ENCODE measurements at regions not wholly inside any gene's neighbourhood (a gene's known extent, or its start where the extent isn't known, plus 50 kb on each side); places are given as distances from the start of the nearest gene placed in this dataset.

DNA sequence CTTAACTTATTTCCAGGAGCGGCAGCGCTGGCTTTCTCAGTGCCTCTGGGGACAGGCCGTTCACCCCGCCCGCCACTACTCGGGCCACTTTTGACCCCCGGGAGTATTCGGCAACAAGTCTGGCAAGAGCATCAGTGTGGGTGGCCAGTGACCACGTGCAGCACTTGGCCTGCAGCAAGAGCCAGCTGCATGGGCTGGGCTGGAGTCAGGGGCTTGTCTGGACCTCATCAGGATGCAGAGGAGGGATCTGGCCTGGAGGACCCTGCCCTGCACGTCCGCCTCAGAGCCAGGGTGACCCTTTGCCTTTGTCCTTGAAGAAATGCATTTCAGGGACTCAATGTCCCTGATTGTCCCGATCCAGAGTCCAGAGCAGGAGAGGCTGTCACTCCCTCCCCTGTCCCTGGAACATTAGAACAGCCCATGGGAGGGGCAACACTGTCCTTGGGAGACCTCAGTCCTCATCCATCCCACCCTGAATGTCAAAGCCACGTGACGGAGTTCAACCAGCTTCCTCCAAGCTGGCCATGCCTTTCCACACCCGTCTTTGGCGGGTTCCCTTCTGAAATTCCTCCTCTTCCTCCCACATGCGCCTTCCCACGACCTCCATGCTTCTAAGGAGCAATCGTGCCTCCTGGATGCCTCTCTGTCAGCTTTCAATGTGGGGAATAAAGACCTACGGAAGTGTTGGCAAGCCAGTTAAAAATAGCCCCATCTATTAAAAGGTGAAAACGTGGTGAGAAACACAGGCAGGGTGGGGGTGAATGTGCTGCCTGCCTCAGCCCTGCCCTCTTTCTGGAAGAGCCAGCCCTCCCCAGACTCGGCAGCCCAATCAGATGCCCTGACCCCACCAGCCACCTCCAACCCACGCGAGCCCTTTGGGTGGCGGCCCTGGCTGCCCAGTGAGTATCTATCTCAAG, 99.0 kb downstream of the OLFM1 start:
- Histone ChIP-seq H3K36me3 (no peaks in the 10 kb centered on the region), H3K9me3 (no peaks in the 10 kb centered on the region), H3K27ac (no peak overlapping the region), H3K4me3 (no peak overlapping the region), H3K4me1 (no peaks in the 10 kb centered on the region), H3K27me3 (no peaks in the 10 kb centered on the region)
- peak in 2 of 4 donors; percentile 35 to 43 for ATAC-seq
- TF ChIP-seq POLR2A (IDR thresholded peaks at IDR 0.05): no peak
- TF ChIP-seq, protein P1, sequence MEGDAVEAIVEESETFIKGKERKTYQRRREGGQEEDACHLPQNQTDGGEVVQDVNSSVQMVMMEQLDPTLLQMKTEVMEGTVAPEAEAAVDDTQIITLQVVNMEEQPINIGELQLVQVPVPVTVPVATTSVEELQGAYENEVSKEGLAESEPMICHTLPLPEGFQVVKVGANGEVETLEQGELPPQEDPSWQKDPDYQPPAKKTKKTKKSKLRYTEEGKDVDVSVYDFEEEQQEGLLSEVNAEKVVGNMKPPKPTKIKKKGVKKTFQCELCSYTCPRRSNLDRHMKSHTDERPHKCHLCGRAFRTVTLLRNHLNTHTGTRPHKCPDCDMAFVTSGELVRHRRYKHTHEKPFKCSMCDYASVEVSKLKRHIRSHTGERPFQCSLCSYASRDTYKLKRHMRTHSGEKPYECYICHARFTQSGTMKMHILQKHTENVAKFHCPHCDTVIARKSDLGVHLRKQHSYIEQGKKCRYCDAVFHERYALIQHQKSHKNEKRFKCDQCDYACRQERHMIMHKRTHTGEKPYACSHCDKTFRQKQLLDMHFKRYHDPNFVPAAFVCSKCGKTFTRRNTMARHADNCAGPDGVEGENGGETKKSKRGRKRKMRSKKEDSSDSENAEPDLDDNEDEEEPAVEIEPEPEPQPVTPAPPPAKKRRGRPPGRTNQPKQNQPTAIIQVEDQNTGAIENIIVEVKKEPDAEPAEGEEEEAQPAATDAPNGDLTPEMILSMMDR (IDR thresholded peaks at IDR 0.05): no peak
- intact Hi-C loops (cut with DNase I): no loop called here
- 30% methylated on average over 7 of the region's 25 CpGs for WGBS (ENCODE audit: insufficient coverage, low coverage, low lambda C conversion rate, missing lambda C conversion rate)
- DNase-seq: no peak

DNA sequence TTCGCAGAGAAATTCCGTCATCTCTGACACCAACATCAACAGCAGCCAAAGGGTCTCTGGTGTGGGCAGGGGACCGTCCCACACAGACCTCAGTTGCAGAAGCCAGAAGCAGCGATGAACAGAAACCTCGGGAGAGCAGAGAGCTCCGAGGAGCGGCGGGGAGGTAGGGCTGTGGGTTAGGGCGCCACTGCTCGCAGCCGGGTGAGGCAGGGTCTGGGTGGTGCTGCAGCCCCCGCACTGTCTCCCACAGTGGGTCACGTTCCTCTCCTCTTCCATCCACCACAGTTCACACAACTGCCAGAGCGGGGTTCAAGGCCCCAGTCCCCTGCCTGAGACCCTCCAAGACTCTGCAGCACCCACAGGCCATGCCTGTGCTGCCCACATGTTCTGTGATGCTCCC, 99.9 kb downstream of the OLFM1 start:
- no peaks in the 10 kb centered on the region for H3K36me3 ChIP-seq
- no peaks in the 10 kb centered on the region for H3K27me3 ChIP-seq
- DNase-seq (no peak), ATAC-seq (no peak)
- WGBS (ENCODE audit: insufficient coverage, low coverage, low lambda C conversion rate, missing lambda C conversion rate): 64% methylated on average over 3 of the region's 14 CpGs
- H3K4me3 ChIP-seq: no peak overlapping the region
- H3K9me3 ChIP-seq: no peaks in the 10 kb centered on the region
- no peak overlapping the region for H3K27ac ChIP-seq
- TF ChIP-seq POLR2A (IDR thresholded peaks at IDR 0.05): no peak
- TF ChIP-seq, protein P1 (IDR thresholded peaks at IDR 0.05): no peak
- intact Hi-C loops (cut with DNase I): no loop called here
- no peaks in the 10 kb centered on the region for H3K4me1 ChIP-seq

DNA sequence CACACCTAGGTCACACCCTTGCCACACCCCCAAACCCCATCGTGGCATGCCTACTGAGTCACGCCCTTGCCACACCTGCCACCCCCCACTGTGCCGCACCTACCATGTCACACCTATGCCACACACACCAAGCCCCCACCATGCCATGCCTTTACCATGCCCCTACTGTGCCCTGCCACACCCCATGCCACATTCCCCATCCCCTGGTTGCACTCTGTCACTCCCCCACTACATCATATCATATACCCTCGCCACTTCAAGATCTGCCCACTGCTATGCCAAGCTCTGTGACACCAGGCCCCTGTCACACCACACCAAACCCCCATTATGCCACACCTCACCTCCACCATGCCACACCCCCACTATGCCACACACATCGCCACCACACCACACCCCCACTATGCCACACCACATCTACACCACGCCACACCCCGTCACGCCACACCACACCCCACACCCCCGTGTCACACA, 101.2 kb downstream of the OLFM1 start:
- Histone ChIP-seq H3K27me3 (no peaks in the 10 kb centered on the region), H3K4me3 (no peak overlapping the region), H3K9me3 (no peaks in the 10 kb centered on the region), H3K4me1 (no peaks in the 10 kb centered on the region), H3K27ac (no peak overlapping the region), H3K36me3 (no peaks in the 10 kb centered on the region)
- TF ChIP-seq, protein P1 (IDR thresholded peaks at IDR 0.05): no peak
- no peak for TF ChIP-seq POLR2A (IDR thresholded peaks at IDR 0.05)
- WGBS (ENCODE audit: insufficient coverage, low coverage, low lambda C conversion rate, missing lambda C conversion rate): 72% methylated on average over 9 of the region's 9 CpGs
- ATAC-seq (no peak), DNase-seq (no peak)
- intact Hi-C loops (cut with DNase I): no loop called here

DNA sequence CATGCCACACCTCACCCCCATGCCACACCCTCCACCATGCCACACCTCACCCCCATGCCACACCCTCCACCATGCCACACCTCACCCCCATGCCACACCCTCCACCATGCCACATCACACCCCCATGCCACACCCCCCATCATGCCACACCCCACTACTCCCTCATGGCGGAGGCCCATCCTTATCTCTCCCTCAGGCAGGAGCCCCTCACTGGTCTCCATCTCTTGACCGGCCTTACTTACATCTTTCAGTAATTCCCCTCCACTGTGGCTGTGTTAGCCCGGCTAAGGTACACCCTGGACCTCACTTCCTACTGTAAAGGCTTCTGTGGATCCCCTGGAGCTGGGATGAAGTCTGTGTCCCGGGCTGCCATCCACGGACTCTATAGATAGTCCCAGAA, 102.0 kb downstream of the OLFM1 start:
- H3K27ac ChIP-seq: no peak overlapping the region
- ATAC-seq (no peak), DNase-seq (no peak)
- no peak overlapping the region for H3K4me3 ChIP-seq
- H3K27me3 ChIP-seq: no peaks in the 10 kb centered on the region
- H3K9me3 ChIP-seq: no peaks in the 10 kb centered on the region
- no peaks in the 10 kb centered on the region for H3K4me1 ChIP-seq
- WGBS (ENCODE audit: insufficient coverage, low coverage, low lambda C conversion rate, missing lambda C conversion rate): 72% methylated on average over 3 of the region's 5 CpGs
- no peaks in the 10 kb centered on the region for H3K36me3 ChIP-seq
- intact Hi-C loops (cut with DNase I): no loop called here
- TF ChIP-seq POLR2A (IDR thresholded peaks at IDR 0.05): no peak
- TF ChIP-seq, protein P1 (IDR thresholded peaks at IDR 0.05): no peak

Data from right lobe of liver (tissue), 6 donors.